ENCODE measurements at regions not wholly inside any gene's neighbourhood (a gene's known extent, or its start where the extent isn't known, plus 50 kb on each side); places are given as distances from the start of the nearest gene placed in this dataset.

GRCh38 chr2:118761771-118762170 is 85.7 kb downstream of the EN1 start:
- no peak for DNase-seq (ENCODE audit: low spot score)
- ChIA-PET POLR2A (no interaction called here), CTCF (no interaction called here)
- Mint-ChIP-seq H3K36me3 (no peaks in the 10 kb centered on the region), H3K4me3 (no peak overlapping the region), H3K27me3 (ENCODE audit: low read depth) (peaks cover 39% of the 10 kb centered on the region), H3K27ac (no peak overlapping the region), H3K4me1 (peaks cover 9% of the 10 kb centered on the region), H3K9me3 (no peaks in the 10 kb centered on the region)
- no peak for ATAC-seq
- TF ChIP-seq TEAD1 (CRISPR knock-in tag; IDR thresholded peaks at IDR 0.05) = no peak
- no peak for TF ChIP-seq ZSCAN18 (CRISPR knock-in tag; IDR thresholded peaks at IDR 0.05)
- TF ChIP-seq E2F4 (CRISPR knock-in tag; IDR thresholded peaks at IDR 0.05; ENCODE audit: borderline replicate concordance, low read depth) = no peak
- no peak for TF ChIP-seq MXD4 (CRISPR knock-in tag; IDR thresholded peaks at IDR 0.05; ENCODE audit: borderline replicate concordance)
- TF ChIP-seq JUN (CRISPR knock-in tag; IDR thresholded peaks at IDR 0.05) = no peak
- no peak for TF ChIP-seq HMGA2 (CRISPR knock-in tag; IDR thresholded peaks at IDR 0.05)
- no peak for TF ChIP-seq ZBTB43 (CRISPR knock-in tag; IDR thresholded peaks at IDR 0.05)

- no peaks in the 10 kb centered on the region for H3K9me3 Mint-ChIP-seq
- H3K4me1 Mint-ChIP-seq = peaks cover 19% of the 10 kb centered on the region
- no peaks in the 10 kb centered on the region for H3K36me3 Mint-ChIP-seq
- peaks cover 6% of the 10 kb centered on the region; the same call in 1 of the 2 replicates for H3K27me3 Mint-ChIP-seq (ENCODE audit: low read depth)
- ATAC-seq (no peak), DNase-seq (ENCODE audit: low spot score) (no peak)
- H3K27ac Mint-ChIP-seq = no peak overlapping the region
- ChIA-PET POLR2A (no interaction called here), CTCF (interaction anchor here (1.2 kb wide), 2 partner anchors 100 to 753 kb away, joined by 3 read pairs; no protein-coding TSS in a partner anchor)
- H3K4me3 Mint-ChIP-seq = no peak overlapping the region
- TF ChIP-seq OVOL2 (CRISPR knock-in tag; IDR thresholded peaks at IDR 0.05; ENCODE audit: borderline replicate concordance) (no peak), USF2 (CRISPR knock-in tag; IDR thresholded peaks at IDR 0.05) (no peak), FOXJ3 (CRISPR knock-in tag; IDR thresholded peaks at IDR 0.05; ENCODE audit: borderline replicate concordance) (no peak), MLX (CRISPR knock-in tag; IDR thresholded peaks at IDR 0.05) (no peak), ZNF671 (CRISPR knock-in tag; IDR thresholded peaks at IDR 0.05) (no peak), ZNF317 (CRISPR knock-in tag; IDR thresholded peaks at IDR 0.05; ENCODE audit: borderline replicate concordance, low read depth) (no peak), PRDM15 (CRISPR knock-in tag; IDR thresholded peaks at IDR 0.05) (no peak), ARID4B (CRISPR knock-in tag; IDR thresholded peaks at IDR 0.05; ENCODE audit: borderline replicate concordance) (no peak), RELA (CRISPR knock-in tag; IDR thresholded peaks at IDR 0.05; ENCODE audit: borderline replicate concordance) (no peak), GABPB1 (CRISPR knock-in tag; IDR thresholded peaks at IDR 0.05) (no peak), SP1 (CRISPR knock-in tag; conservative IDR thresholded peaks at IDR 0.05) (no peak), SMAD3 (CRISPR knock-in tag; IDR thresholded peaks at IDR 0.05; ENCODE audit: borderline replicate concordance) (no peak), CDX4 (CRISPR knock-in tag; IDR thresholded peaks at IDR 0.05; ENCODE audit: borderline replicate concordance) (no peak), ZNF423 (CRISPR knock-in tag; IDR thresholded peaks at IDR 0.05) (no peak)
Observed at GRCh38 chr2:118755901-118756300, 91.5 kb downstream of the EN1 start.

Data from WTC11 (cell line).